Left kidney (tissue), 1 donor: ENCODE measurements at regions not wholly inside any gene's neighbourhood (a gene's known extent, or its start where the extent isn't known, plus 50 kb on each side); places are given as distances from the start of the nearest gene placed in this dataset.

ENCODE experiments used
- DNase-seq: peaks from one replicate; pipeline ENCODE4 v3.0.0-alpha.2; 2013

DNA sequence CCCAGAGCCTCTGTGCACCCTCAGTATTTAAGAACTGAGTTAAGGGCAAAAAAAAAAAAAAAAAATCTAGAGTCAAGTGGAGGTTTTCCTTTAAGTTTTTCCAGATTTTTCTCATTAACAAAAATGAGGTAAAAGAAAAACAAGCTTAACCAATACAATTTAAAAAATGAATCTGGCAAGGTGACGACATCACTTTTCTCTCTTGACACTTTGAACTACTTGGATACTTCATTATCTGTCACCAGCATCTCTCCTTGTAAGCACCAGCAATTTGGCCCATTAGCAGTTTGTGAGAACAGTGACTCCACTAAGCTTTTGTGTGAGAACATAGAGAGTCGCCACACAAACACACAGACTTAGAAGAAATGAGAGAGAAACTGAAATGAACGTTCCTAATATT is 345.7 kb upstream of the SLC30A5 start:
- no peak for DNase-seq

DNA sequence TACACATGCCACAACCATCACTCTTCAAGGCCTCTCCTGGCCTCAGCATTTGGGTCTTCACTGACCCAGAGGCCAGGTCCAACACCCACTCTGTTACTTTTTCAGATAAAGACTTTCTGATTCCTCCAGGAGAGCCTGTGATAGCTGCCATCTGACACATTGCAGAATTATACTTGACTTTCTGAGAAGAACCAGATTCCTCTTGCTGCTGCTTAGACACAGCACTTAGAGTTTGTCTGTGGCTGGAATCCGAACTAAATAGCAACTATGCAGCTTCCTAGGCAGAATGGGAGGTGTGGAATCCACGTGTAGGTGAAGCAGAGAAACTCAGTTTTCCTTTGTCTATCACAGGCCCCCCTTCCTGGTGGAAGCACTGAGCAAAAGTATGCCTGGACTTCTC is 344.7 kb upstream of the SLC30A5 start:
- no peak for DNase-seq

DNA sequence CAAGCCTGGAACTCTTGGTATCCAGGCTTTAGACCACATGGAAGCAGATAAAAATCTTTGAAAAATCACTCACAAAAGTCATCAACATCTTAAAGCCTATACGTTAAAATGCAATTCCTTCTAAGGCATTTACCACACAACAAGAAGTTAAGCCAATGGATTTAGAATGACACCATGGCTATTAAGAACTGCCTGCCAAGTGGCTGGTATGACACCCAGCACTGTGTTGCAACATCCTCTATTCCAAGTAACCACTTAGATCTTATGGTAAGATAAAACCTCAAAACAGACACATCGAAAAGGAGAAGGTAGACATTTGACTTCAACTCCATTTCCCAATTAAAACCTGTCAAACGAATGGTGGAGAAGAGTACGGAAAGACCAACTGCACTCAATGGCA is 344.2 kb upstream of the SLC30A5 start:
- DNase-seq = no peak

DNA sequence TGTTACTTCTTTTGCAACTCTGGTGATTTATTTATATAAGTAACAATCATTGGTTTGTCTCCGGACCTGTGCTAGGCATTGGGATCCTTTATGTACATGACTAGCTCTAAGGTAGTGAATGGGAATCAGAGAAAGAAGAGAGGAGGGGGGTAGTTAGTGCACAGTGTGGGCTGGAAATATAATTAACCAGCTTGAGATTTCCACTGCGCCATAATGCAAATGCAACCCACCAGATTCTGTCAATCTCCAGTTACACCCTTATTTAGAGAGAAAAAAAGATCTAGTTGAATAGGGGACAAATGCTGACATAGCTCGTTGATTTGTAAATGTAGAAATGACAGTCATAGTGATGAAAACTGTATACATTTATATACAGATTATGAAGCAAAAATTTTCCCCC is 342.2 kb upstream of the SLC30A5 start:
- DNase-seq = no peak

DNA sequence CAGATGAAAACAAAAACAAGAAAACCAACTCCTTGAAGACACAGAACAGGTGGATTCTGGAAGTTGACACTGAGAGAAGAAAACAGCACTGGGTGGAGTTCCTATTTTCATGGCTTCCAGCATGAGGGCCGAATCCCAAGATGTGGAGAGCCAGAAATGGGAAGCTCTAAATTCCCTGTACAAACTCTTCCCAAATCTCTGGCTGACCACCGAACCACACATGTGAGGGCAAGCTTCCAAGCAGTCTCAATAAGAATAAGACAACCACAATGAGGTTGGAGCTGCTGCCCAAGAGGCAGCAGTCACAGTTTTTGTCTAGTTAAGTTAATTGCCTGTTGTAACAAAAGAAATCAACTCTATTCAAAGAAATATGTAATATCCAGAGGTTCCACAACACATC is 339.3 kb upstream of the SLC30A5 start:
- no peak for DNase-seq

DNA sequence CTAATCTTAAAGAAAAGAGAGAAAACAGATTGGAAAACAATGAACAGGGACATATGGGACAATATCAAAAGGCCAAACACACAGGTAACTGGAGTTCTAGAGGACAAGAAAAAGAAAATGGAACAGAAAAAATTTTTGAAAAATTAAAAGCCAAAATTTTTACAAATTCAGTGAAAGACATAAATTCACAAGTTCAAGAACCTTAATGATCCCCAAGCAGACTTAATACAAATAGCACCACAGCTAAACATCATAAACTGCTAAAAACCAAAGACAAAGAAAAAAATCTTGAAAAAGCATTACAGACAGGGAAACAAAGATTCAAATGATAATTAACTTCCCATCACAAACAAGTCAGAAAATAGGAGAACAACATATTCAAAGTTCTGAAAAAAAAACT is 338.5 kb upstream of the SLC30A5 start:
- no peak for DNase-seq

DNA sequence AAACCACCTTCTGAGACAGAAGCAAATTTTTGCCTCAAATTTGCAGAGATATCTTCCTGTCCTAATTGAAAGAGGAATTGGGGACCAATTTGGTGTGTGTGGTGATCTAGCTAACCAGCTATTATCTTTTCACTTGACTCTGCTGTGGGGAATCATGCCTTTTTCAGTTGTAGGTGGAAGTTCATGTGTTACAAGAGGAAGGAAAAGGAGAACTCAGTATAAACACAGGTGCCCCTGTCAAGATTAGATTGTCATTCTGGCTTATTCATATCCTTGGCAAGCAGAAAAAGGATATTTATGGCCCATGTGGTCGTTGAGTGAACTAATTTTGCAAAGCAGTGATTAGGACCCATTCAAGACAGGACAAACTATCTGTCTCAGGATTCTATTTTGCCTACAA is 336.8 kb upstream of the SLC30A5 start:
- DNase-seq = no peak

DNA sequence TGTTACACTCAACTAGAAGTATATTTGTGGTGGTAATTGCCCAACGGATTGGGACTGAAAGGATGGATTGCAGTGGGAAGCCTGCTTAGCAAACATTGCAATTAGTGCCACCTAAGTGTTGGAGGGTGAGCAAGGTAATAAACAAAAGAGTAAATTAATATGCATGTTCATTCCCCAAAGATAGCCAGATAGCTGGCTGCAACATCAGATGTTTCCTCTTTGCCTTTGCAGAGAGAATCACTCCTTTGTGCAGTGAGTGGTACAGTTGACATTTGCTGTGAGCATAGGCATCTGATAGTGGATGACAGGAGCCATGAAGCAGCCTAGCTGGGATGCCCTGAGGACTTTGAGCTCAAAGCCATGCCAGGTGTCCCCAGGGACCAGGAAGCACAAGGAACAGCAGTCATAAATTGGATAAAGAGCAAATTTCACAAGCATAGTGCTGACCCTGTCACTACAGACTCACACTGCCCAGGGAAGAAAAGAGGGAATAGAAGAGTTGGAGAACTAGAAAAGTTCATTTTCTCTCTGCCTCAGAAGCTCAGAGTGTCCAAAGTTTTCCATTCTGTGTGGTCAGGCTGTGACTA is 336.1 kb upstream of the SLC30A5 start:
- DNase-seq = no peak

DNA sequence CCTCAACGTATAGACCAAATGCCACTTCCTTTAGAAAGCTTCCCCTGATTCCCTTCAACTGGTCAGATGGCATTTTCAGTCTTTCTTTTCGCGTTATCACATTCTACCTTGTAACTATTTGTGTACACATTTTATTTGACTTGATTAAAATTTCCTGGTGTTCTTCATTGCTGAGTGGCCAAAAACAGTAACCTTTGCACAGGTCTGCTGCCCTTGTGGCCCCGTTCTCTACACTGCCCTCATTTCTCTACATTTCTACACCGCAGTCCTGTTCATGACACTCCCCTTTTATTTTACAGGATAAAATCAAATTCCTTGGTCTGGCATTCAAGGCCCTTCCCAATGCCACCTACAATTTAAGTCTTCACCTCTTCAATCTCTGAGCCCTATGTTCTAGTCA is 334.2 kb upstream of the SLC30A5 start:
- DNase-seq = no peak

DNA sequence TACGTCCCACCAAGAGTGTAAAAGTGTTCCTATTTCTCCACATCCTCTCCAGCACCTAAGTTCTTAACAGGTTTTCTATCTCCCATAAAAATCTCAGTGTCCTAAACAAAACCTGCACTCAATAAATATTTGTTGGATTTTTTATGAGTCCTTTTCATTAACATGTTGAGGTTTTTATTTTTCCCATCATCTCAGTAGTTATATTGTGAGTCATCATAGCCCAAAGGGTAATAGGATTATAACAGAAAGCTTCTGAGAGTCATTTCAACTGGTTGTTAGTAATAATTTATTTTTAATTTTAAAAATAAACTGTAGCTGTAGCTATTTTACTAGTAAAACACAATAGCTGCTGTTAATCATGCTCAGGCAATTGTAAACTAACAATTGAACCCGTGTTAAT is 331.6 kb upstream of the SLC30A5 start:
- no peak for DNase-seq

DNA sequence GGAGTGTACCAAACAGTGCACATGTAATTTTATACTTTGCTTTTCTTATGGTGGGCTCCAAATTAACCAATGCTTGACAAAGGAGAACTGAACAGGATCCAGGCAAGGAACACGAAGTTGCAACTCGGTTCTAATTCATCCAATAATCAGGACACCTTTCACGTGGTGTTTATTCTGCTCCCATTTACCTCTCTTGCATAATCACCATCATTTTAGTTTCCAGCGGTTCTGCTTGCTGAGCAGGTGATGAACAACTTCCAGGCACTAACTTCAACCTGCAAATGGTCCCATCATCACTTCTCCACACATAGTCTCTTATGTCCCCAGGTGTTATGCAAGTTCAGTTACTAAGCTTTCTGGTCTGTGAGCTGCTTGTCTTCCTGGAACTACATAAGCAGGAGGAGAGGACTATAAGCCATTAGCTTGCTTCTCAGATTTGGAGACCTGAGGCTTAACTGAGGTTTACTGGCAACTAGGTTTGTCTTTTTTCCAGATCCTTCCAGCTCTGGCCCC is 326.8 kb upstream of the SLC30A5 start:
- no peak for DNase-seq

DNA sequence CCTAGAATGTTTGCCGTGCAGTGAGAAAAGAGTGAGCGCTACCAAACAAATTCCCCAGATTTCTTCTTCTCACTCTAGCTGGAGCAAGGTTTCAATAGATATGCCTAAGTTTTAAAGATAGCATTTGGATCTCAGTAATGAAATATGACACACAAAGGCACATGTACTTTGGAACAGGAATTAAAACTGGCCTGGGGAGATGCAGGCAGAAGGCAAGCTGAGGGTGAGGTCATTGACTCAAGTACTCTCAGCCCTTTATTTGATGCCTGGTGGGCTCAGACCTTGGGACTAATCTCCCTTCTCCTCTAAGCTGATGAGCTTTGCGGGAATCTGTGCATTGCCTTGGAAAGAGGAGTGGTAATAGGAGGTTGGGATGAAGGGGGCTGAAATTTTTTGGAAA is 323.3 kb upstream of the SLC30A5 start:
- no peak for DNase-seq

DNA sequence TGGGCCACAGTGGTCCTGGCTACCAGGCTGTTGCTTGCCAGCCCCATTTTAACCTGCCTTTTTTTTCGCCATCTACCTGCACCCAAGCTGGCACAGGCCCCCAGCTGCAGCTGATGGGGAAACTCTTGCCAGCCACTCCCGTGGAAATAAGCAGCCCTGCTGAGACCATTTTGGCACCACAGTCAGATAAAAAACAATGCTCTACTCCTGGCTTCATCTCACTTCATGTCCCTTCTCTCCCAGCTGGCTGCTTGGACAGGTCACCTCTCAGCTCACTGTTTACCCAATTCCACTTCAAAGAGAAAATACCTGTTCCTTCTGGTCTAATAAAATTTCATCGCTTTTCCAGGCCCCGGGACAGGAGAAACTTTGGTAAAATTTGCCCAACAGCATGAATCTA is 322.6 kb upstream of the SLC30A5 start:
- DNase-seq = no peak

DNA sequence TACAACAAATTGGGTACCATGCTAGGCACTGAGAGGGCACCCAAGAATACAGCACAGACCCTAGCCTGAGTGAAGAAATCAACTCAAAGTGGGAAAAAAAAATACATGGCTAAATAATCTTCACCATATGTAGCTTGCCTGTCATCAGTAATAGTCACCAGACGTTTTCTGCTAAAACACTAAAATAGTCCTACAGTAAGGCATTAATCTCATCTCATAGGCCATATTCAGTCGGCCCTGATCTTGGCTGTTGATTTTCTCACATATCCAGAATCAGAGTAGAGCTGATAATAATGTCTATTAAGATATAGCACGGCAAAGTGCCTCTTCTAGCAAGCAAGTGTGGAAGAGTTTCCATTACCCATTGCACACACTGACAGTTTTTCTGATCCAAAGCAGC is 322.1 kb upstream of the SLC30A5 start:
- no peak for DNase-seq

DNA sequence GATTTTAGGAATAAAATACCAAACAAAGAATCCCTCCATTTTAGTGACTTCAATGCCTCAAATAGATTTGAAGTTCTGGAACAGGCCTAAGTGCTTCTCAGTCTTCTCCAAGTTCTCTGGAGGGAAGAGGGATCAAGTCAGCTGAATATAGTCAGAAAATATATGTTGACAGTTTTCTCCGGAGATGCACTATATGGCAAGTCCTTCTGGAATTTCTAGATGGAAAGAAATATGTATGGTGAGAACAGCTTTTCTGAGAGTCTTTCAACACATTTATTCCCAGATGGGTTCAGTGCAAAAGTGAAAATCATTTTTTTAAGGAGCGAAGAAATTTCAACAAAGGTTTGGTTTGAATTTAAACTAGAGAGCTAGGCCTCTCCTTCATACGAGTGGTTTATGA is 317.4 kb upstream of the SLC30A5 start:
- no peak for DNase-seq

DNA sequence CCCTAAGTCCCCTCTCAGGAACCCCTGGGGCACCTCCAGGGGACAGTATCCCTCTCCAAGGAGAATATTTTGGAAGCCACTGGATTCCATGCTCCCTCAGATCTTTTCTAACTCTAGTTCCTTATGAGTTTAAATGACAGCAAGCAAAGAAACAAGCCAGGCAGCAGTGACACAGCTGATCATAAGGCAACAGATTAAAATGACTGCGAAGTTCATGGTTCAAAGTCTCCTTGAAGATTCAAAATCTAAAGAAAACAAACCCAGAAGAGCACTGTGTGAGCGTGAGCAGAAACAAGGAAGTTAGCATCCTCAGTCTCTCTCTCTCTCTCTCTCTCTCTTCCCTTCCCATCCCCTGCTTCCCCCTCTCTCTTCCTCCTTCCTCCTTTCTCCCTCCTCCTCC is 316.7 kb upstream of the SLC30A5 start:
- DNase-seq = no peak

DNA sequence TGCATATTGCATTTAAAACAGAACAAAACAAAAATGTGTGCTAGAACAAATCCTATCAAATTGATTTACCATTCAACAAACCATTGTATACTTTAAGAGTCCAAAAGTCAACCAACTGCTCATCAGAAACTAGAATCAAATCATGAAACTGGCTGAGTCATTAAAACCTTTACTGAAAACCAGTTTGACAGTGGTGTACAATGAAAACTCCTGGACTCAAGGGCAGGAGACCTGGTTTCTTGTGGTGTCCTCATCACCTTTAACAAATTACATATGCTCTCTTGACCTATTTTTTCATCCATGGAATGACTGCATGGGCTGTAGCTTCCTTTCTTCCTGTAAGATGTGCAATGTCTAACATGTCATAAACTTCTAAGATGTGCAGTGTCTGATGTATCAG is 315.3 kb upstream of the SLC30A5 start:
- DNase-seq = no peak

DNA sequence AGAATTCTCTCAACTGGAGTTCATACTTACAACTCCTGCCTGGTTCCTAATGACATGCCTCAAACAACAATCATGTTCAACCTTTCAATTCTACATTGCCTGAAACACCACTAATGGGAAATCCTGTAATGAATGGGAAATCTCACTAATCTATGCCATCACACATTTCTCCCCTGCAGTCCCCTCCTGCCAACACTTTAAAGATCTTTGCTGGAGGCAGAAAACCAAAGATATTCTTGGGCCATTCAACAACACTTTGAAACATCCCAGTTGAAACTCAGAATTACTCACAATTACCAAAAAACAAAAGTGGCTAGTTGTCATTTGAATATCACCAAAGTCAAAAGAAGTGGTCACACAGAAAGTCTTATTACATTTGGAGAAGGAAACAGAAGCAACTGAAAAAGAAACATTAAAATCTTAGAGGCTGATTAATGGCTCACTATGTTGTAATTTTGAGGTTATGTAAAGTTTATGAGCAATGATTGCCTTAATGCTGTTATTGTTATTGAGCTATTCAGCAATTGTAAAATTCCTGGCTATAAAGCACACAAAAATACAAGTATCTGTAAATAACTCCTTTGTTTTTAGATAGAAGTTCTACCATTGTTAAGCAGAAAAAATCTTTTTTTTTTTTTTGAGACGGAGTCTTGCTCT is 313.4 kb upstream of the SLC30A5 start:
- no peak for DNase-seq

DNA sequence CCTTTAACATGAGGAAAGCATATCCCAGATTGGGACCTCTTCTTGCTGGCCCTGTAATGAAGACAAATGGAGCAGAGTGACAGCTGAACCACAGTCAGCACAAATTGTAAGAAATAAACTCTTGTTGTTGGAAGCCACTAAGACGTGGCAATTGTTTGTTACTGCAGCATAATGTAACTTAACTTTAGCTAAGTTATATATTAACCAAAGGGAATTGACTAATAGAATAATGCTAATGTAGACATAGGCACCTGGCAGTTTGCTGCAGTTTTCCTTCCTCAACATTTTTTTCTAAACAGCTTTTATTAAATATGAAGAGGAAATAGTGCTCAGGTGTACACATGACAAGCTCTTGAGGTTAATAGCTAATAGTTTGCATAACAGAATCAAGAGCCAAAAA is 300.7 kb upstream of the SLC30A5 start:
- no peak for DNase-seq

DNA sequence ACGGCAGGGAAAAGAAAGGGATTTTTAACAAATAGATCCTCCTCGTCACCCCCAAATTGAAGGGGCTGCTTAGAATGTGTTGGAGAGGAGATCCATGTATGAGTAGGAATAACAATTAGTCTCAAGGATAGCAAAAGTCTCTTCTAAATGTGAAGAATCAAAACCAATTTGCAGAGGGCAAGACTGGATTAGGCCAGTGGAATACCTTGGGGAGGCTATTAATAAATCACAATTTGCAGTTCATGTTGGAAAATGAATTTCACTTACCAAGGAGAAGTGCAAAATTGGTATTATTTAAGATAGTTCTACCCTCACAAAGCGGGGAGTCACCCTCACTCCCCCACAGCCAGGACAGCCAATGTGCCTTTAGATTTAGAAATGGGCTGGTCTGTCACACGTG is 299.8 kb upstream of the SLC30A5 start:
- DNase-seq = no peak

DNA sequence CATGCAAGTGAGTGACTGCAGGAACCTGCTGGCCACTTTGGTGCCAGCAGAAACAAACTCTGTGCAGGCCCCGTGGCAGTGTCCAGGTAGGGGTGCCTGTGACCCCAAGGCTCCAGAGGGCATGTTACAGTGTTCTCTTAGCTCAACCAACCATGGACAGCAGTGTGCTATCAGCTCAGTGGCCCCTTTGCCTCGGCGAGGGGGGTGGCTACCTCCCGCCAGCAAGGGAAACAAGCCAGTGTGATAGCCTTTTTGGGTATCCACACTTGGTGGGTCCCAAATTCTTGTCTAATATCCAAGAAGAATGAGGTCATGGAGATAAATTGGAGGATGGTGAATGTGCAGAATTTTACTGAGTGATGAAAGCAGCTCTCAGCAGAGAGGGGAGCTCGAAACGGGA is 298.6 kb upstream of the SLC30A5 start:
- DNase-seq = no peak

DNA sequence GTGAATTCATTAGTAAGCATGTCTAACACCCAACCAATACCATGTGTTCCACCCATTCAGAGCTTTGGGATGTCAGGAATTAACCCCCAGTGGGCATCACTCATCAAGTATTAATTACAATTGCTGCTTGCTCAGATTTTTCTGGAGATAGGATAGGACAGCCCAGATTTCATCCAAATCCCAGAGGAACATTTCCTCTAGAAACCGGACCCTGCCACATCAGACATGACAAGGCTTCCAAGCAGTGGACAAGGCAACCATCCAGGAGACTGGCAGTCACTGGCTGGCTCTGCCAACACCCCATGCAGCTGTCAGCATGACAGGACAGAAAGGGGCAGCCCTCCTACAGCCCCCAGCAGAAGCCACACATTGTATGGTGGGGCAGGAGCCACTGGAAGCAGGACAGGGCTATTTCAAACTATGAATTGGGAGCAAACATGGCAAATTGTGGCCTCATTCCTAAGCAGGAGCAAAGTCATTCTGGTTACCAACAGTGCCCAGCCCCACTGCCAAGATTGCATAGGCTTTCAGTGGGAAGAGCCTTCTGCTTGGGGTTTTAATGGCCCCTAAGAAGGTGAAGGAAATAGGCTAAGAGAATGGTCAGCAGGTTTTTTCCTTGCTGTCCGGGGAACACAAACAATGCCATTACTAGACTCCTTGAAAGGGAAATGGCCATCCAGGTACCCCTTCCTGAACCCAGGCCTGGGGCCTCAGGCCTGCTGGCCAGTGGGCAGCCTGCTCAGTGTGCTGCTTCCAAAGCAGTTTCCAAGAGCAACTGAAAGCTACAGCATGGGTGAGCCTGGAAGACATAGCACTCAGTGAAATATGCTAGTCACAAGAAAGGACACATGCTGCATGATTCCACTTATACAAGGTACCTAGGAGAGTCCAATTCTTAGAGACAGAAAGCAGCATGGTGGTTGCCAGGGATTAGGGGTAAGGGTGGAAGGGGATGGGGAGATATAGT is 294.7 kb upstream of the SLC30A5 start:
- DNase-seq = no peak

DNA sequence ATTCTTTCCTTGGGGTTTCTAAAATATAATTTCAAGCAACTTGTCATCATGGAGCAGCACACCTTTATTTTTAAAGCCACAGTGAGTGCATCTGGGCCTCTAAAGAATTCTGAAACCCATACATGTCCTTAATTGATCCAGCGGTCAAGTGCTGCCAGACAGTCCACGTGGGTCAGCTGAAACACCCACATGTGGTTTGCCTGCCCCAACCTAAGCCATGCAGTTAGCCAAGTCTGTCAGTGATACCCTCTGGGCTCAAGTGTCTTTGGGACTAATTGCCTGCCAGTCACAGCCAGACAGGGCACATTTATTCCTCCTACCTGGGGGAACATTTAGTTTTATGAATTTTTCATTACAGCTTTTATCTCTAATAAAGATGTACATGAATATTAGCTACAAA is 291.4 kb upstream of the SLC30A5 start:
- no peak for DNase-seq
